Mesendoderm (in vitro differentiated cells): ENCODE measurements at regions not wholly inside any gene's neighbourhood (a gene's known extent, or its start where the extent isn't known, plus 50 kb on each side); places are given as distances from the start of the nearest gene placed in this dataset.

Experiments
- DNase-seq: peaks from one replicate; pipeline ENCODE4 v3.0.0; 2013
- H2AK5ac ChIP-seq: 2 replicates; pipeline ENCODE4 v1.6.1; 2013; ENCODE audit warnings: low read length, inconsistent platforms
- H2BK120ac ChIP-seq: 2 replicates; pipeline ENCODE4 v1.6.1; 2013; ENCODE audit warnings: low read depth, mild to moderate bottlenecking, low read length, moderate library complexity, mixed read lengths
- H2BK15ac ChIP-seq: replicated peaks from 2 replicates; pipeline ENCODE4 v1.6.1; 2013; ENCODE audit warnings: low read depth, mild to moderate bottlenecking, moderate library complexity
- H2BK5ac ChIP-seq: 2 replicates; pipeline ENCODE4 v1.6.1; 2013; ENCODE audit warnings: low read length, inconsistent platforms
- H3K18ac ChIP-seq: 2 replicates; pipeline ENCODE4 v1.6.1; 2013; ENCODE audit warnings: mild to moderate bottlenecking, low read length, mixed read lengths
- H3K23ac ChIP-seq: one replicate; pipeline ENCODE4 v1.6.1; 2013; ENCODE audit warnings: low read length
- H3K27ac ChIP-seq: 2 replicates; pipeline ENCODE4 v1.5.1; 2013; ENCODE audit warnings: low read depth, mild to moderate bottlenecking, inconsistent platforms, low read length, moderate library complexity
- H3K27me3 ChIP-seq: 2 replicates; pipeline ENCODE4 v1.6.1; 2013; ENCODE audit warnings: low read length, control low read depth, mild to moderate bottlenecking, inconsistent platforms; ENCODE audit not compliant: insufficient read depth, poor library complexity
- H3K36me3 ChIP-seq: 2 replicates; pipeline ENCODE4 v1.6.1; 2013; ENCODE audit warnings: low read length, inconsistent platforms; ENCODE audit not compliant: control insufficient read depth, insufficient read depth
- H3K4ac ChIP-seq: one replicate; pipeline ENCODE4 v1.6.1; 2013; ENCODE audit warnings: low read depth, mild to moderate bottlenecking, low read length, moderate library complexity
- H3K4me1 ChIP-seq: 2 replicates; pipeline ENCODE4 v1.6.1; 2013; ENCODE audit warnings: low read depth, low read length, inconsistent platforms; ENCODE audit not compliant: control insufficient read depth
- H3K4me2 ChIP-seq: 2 replicates; pipeline ENCODE4 v1.6.1; 2013; ENCODE audit warnings: low read length
- H3K4me3 ChIP-seq: 2 replicates; pipeline ENCODE4 v1.5.1; 2013; ENCODE audit warnings: mild to moderate bottlenecking, low read length
- H3K56ac ChIP-seq: one replicate; pipeline ENCODE4 v1.6.1; 2013; ENCODE audit warnings: low read length
- H3K79me1 ChIP-seq: 2 replicates; pipeline ENCODE4 v1.6.1; 2013; ENCODE audit warnings: low read length, inconsistent platforms
- H3K79me2 ChIP-seq: 2 replicates; pipeline ENCODE4 v1.6.1; 2013; ENCODE audit warnings: mild to moderate bottlenecking, low read length; ENCODE audit not compliant: control insufficient read depth, insufficient read depth
- H3K9ac ChIP-seq: 2 replicates; pipeline ENCODE4 v1.6.1; 2013; ENCODE audit warnings: low read length, inconsistent platforms
- H4K5ac ChIP-seq: one replicate; pipeline ENCODE4 v1.6.1; 2013; ENCODE audit warnings: low read length
- H4K8ac ChIP-seq: one replicate; pipeline ENCODE4 v1.6.1; 2013; ENCODE audit warnings: low read depth, mild to moderate bottlenecking, control low read depth, low read length, moderate library complexity
- WGBS: extraction: QIAGEN DNeasy Blood & Tissue Kit; methylation state at CpG from one replicate; pipeline ENCODE4 v1.1.7; 2013; ENCODE audit warnings: low lambda C conversion rate, missing lambda C conversion rate; ENCODE audit not compliant: insufficient coverage; ENCODE audit errors: extremely low coverage; 5-methylcytosine and 5-hydroxymethylcytosine counted together

DNA sequence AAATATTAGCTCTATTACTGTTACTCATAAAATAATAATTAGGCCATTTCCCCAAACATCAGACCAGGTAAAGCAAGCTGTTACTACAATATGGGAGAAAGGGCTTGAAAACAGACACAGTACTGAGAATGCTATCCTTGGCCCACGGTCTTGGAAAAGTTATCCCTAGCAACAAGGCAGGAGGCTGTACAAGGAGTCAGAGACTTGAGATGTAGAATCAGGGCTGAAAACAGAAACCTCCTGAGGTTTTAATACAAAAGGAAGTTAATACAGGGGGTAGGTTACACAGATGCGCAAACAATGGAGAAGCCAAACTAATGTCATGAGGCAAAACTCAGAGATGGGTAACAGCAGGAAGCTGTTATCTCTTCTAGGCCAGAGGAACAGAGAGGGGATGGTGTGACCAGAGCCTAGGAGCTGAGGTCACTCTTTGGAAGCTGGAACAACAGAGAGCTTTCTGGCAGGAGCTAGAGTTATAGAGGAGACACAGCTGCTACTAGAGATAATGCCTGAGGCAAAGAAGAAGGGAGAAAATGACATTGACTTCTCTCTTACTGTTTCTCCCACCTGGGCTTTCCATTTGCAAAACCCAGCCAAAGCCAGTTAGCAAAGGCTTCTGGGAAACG is 248.8 kb downstream of the SUDS3 start:
- H4K8ac ChIP-seq, result no peak overlapping the region
- H3K56ac ChIP-seq, result no peak overlapping the region
- H3K4me2 ChIP-seq, result no peak overlapping the region
- H3K27me3 ChIP-seq, result no peaks in the 10 kb centered on the region
- no peak overlapping the region for H2AK5ac ChIP-seq
- H2BK15ac ChIP-seq, result no peak overlapping the region
- H2BK5ac ChIP-seq, result no peak overlapping the region
- H4K5ac ChIP-seq, result no peak overlapping the region
- peak; percentile 69 for DNase-seq
- no peaks in the 10 kb centered on the region for H3K36me3 ChIP-seq
- H3K79me2 ChIP-seq, result no peaks in the 10 kb centered on the region
- H3K23ac ChIP-seq, result no peak overlapping the region
- WGBS, result no CpG with 5 or more reads among the region's 3 CpGs
- H3K9ac ChIP-seq, result no peak overlapping the region
- no peak overlapping the region for H3K4ac ChIP-seq
- no peak overlapping the region for H3K18ac ChIP-seq
- no peak overlapping the region for H3K27ac ChIP-seq
- no peaks in the 10 kb centered on the region for H3K79me1 ChIP-seq
- no peak overlapping the region for H3K4me3 ChIP-seq
- no peaks in the 10 kb centered on the region for H3K4me1 ChIP-seq
- no peak overlapping the region for H2BK120ac ChIP-seq

DNA sequence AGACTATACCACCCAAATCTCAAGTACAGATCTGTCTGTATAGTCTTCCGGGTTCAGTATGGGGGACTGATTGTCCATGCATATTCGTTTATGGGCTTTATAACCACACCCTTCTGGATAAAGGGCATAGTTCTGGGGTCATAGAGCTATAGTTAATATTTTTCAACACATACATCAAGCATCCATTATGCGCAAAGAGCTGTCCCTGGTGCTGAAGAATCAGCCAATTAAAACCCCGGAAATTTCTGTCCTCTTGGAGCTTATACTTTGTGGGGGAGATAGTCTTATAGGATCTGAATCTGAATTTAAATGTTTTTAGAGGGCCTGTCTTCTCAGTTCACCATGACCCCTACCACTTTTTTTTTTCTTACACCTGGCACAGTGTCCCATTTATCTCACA is 256.7 kb downstream of the SUDS3 start:
- no peak overlapping the region for H3K4me3 ChIP-seq
- H3K36me3 ChIP-seq, result no peaks in the 10 kb centered on the region
- H3K79me2 ChIP-seq, result no peaks in the 10 kb centered on the region
- H3K27ac ChIP-seq, result no peak overlapping the region
- no peaks in the 10 kb centered on the region for H3K79me1 ChIP-seq
- H3K23ac ChIP-seq, result no peak overlapping the region
- H3K56ac ChIP-seq, result no peak overlapping the region
- H2AK5ac ChIP-seq, result no peak overlapping the region
- H3K4me2 ChIP-seq, result no peak overlapping the region
- WGBS, result no CpG with 5 or more reads among the region's 4 CpGs
- no peak overlapping the region for H2BK15ac ChIP-seq
- H3K27me3 ChIP-seq, result no peaks in the 10 kb centered on the region
- no peak for DNase-seq
- no peak overlapping the region for H4K5ac ChIP-seq
- H3K4ac ChIP-seq, result no peak overlapping the region
- no peak overlapping the region for H4K8ac ChIP-seq
- H3K18ac ChIP-seq, result no peak overlapping the region
- H2BK5ac ChIP-seq, result no peak overlapping the region
- H3K4me1 ChIP-seq, result no peaks in the 10 kb centered on the region
- no peak overlapping the region for H3K9ac ChIP-seq
- H2BK120ac ChIP-seq, result no peak overlapping the region

GRCh38 chr12:118635276-118635675 is 258.9 kb downstream of the SUDS3 start:
- H3K23ac ChIP-seq, result no peak overlapping the region
- H3K4me3 ChIP-seq, result no peak overlapping the region
- no peaks in the 10 kb centered on the region for H3K36me3 ChIP-seq
- H2BK5ac ChIP-seq, result no peak overlapping the region
- no peak overlapping the region for H3K56ac ChIP-seq
- no peak overlapping the region for H3K4ac ChIP-seq
- H3K4me1 ChIP-seq, result no peaks in the 10 kb centered on the region
- no peak overlapping the region for H3K9ac ChIP-seq
- no CpG with 5 or more reads among the region's 3 CpGs for WGBS
- no peaks in the 10 kb centered on the region for H3K79me2 ChIP-seq
- no peak overlapping the region for H2AK5ac ChIP-seq
- DNase-seq, result no peak
- no peak overlapping the region for H3K4me2 ChIP-seq
- no peaks in the 10 kb centered on the region for H3K79me1 ChIP-seq
- no peak overlapping the region for H2BK120ac ChIP-seq
- H3K27ac ChIP-seq, result no peak overlapping the region
- no peak overlapping the region for H4K5ac ChIP-seq
- no peak overlapping the region for H2BK15ac ChIP-seq
- no peak overlapping the region for H3K18ac ChIP-seq
- no peak overlapping the region for H4K8ac ChIP-seq
- no peaks in the 10 kb centered on the region for H3K27me3 ChIP-seq

DNA sequence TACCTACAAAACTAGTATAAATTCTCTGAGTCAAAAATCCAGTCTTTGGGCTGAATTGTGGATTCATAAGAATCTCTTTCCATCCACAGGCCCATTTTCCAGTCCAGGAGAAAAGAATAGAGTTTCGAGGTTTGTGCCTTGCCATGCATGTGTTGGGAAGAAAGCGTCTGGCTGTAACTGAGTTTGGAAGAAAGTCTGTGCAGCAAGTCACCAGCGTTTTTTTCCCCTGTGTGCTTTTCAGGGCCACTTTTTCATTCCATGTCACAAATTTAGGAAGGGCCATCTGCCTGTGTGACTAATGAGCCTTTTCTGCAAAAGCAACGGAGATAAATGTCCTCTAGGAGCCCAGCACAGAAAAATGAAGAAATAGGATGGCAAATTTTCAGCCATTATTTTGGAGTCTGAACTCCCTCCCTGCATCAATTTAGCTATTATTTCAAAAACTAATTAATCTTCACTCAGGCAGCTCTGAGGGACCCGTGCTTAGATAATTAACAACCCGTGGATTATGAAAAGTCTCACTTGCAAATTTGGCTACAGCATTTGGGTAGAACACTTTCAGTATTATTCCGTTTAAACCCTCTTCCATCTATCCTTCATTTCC is 261.5 kb downstream of the SUDS3 start:
- Histone ChIP-seq H3K4me1 (no peaks in the 10 kb centered on the region), H4K8ac (no peak overlapping the region), H3K79me1 (no peaks in the 10 kb centered on the region), H4K5ac (no peak overlapping the region), H3K23ac (no peak overlapping the region), H3K36me3 (no peaks in the 10 kb centered on the region), H3K56ac (no peak overlapping the region), H3K4ac (no peak overlapping the region), H2BK15ac (no peak overlapping the region), H3K27me3 (no peaks in the 10 kb centered on the region), H3K4me3 (no peak overlapping the region), H3K9ac (no peak overlapping the region), H2BK120ac (no peak overlapping the region), H3K4me2 (no peak overlapping the region), H3K79me2 (no peaks in the 10 kb centered on the region), H3K18ac (no peak overlapping the region), H2AK5ac (no peak overlapping the region), H3K27ac (no peak overlapping the region), H2BK5ac (no peak overlapping the region)
- no peak for DNase-seq
- no CpG with 5 or more reads among the region's 7 CpGs for WGBS

GRCh38 chr12:118641249-118641648 is 264.9 kb downstream of the SUDS3 start:
- H3K4me2 ChIP-seq, result no peak overlapping the region
- no peak overlapping the region for H3K18ac ChIP-seq
- H2BK15ac ChIP-seq, result no peak overlapping the region
- H3K36me3 ChIP-seq, result no peaks in the 10 kb centered on the region
- H3K79me2 ChIP-seq, result no peaks in the 10 kb centered on the region
- H3K27ac ChIP-seq, result no peak overlapping the region
- H3K23ac ChIP-seq, result no peak overlapping the region
- no peak overlapping the region for H3K4me3 ChIP-seq
- H2BK5ac ChIP-seq, result no peak overlapping the region
- H3K4ac ChIP-seq, result no peak overlapping the region
- H2BK120ac ChIP-seq, result no peak overlapping the region
- H3K9ac ChIP-seq, result no peak overlapping the region
- H4K8ac ChIP-seq, result no peak overlapping the region
- H3K56ac ChIP-seq, result no peak overlapping the region
- no peaks in the 10 kb centered on the region for H3K4me1 ChIP-seq
- H4K5ac ChIP-seq, result no peak overlapping the region
- WGBS, result no CpG with 5 or more reads among the region's 3 CpGs
- no peak for DNase-seq
- no peak overlapping the region for H2AK5ac ChIP-seq
- H3K79me1 ChIP-seq, result no peaks in the 10 kb centered on the region
- H3K27me3 ChIP-seq, result no peaks in the 10 kb centered on the region

DNA sequence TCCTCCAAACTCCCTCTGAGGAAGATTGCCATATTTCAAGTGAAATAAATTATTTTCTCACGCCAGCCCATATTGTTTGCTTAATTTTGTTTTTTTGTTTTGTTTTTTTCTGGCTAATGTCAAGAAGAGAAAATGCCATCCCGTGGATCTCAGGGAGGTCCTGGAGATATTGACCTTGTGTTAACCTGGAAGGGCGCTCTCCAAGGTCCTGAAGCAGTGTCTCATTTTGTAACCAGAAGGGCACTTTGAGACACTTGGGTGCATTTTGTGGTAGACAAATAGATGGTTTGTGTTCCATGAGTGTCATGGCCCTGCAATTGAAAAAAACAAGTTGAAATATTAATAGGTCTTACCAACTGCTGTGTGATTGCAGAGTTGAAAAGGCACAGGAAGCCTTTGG is 268.9 kb downstream of the SUDS3 start:
- H3K56ac ChIP-seq, result no peak overlapping the region
- WGBS, result no CpG with 5 or more reads among the region's 3 CpGs
- H3K23ac ChIP-seq, result no peak overlapping the region
- no peak overlapping the region for H2AK5ac ChIP-seq
- no peaks in the 10 kb centered on the region for H3K79me1 ChIP-seq
- no peak overlapping the region for H3K27ac ChIP-seq
- no peak overlapping the region for H2BK15ac ChIP-seq
- no peak overlapping the region for H3K4me3 ChIP-seq
- H4K5ac ChIP-seq, result no peak overlapping the region
- no peaks in the 10 kb centered on the region for H3K36me3 ChIP-seq
- no peak overlapping the region for H4K8ac ChIP-seq
- H3K18ac ChIP-seq, result no peak overlapping the region
- H3K4me2 ChIP-seq, result no peak overlapping the region
- no peaks in the 10 kb centered on the region for H3K79me2 ChIP-seq
- no peak overlapping the region for H3K4ac ChIP-seq
- H3K27me3 ChIP-seq, result no peaks in the 10 kb centered on the region
- H2BK120ac ChIP-seq, result no peak overlapping the region
- DNase-seq, result peak; percentile 67
- no peak overlapping the region for H3K9ac ChIP-seq
- no peak overlapping the region for H2BK5ac ChIP-seq
- H3K4me1 ChIP-seq, result no peaks in the 10 kb centered on the region
